NAMALWA (cell line): ENCODE measurements at regions not wholly inside any gene's neighbourhood (a gene's known extent, or its start where the extent isn't known, plus 50 kb on each side); places are given as distances from the start of the nearest gene placed in this dataset.

Experiments used
- DNase-seq: peaks from one replicate; pipeline ENCODE4 v3.0.0-alpha.2; 2015; ENCODE audit warnings: low spot score

GRCh38 chr7:22676385-22676784 is 50.6 kb upstream of the IL6 start:
- DNase-seq = no peak

- DNase-seq = no peak
Observed at GRCh38 chr7:22675917-22676343, 51.1 kb upstream of the IL6 start.

GRCh38 chr7:22675421-22675820 is 51.6 kb upstream of the IL6 start:
- DNase-seq = no peak

- DNase-seq = no peak
Observed at GRCh38 chr7:22672846-22673680, 53.9 kb upstream of the IL6 start.

- no peak for DNase-seq
Observed at GRCh38 chr7:22671177-22671879, 55.7 kb upstream of the IL6 start.

GRCh38 chr7:22670422-22670815 is 56.6 kb upstream of the IL6 start:
- no peak for DNase-seq

GRCh38 chr7:22669692-22670421 is 57.1 kb upstream of the IL6 start:
- DNase-seq = no peak

- no peak for DNase-seq
Observed at GRCh38 chr7:22668971-22669401, 58.0 kb upstream of the IL6 start.

- no peak for DNase-seq
Observed at GRCh38 chr7:22667562-22668239, 59.3 kb upstream of the IL6 start.

GRCh38 chr7:22667187-22667561 is 59.8 kb upstream of the IL6 start:
- no peak for DNase-seq

GRCh38 chr7:22666732-22667131 is 60.3 kb upstream of the IL6 start:
- no peak for DNase-seq

- DNase-seq = no peak
Observed at GRCh38 chr7:22665923-22666322, 61.1 kb upstream of the IL6 start.

GRCh38 chr7:22664988-22665798 is 61.8 kb upstream of the IL6 start:
- no peak for DNase-seq

- DNase-seq = no peak
Observed at GRCh38 chr7:22663721-22664120, 63.3 kb upstream of the IL6 start.

GRCh38 chr7:22663357-22663718 is 63.7 kb upstream of the IL6 start:
- DNase-seq = no peak

- no peak for DNase-seq
Observed at GRCh38 chr7:22662556-22663356, 64.2 kb upstream of the IL6 start.

- DNase-seq = peak; percentile 34
Observed at GRCh38 chr7:22662036-22662435, 65.0 kb upstream of the IL6 start.

GRCh38 chr7:22660732-22661131 is 66.3 kb upstream of the IL6 start:
- peak; percentile 59 for DNase-seq

GRCh38 chr7:22660293-22660692 is 66.7 kb upstream of the IL6 start:
- DNase-seq = no peak

- DNase-seq = no peak
Observed at GRCh38 chr7:22659741-22660140, 67.3 kb upstream of the IL6 start.

GRCh38 chr7:22658031-22658430 is 69.0 kb upstream of the IL6 start:
- no peak for DNase-seq
